HG02759 (cell line): ENCODE measurements at regions not wholly inside any gene's neighbourhood (a gene's known extent, or its start where the extent isn't known, plus 50 kb on each side); places are given as distances from the start of the nearest gene placed in this dataset.
"Not testable (repeated sequence)": the region's sequence is repeated elsewhere in the genome, so short reads cannot be mapped to it uniquely, and the experiment has no call there.

ENCODE experiments used
- ATAC-seq: cut with Tn5 transposase; IDR thresholded peaks from one replicate; pipeline ENCODE4 v1.9.1; 2021; ENCODE audit warnings: mild to moderate bottlenecking, moderate library complexity; ENCODE audit not compliant: unreplicated experiment

DNA sequence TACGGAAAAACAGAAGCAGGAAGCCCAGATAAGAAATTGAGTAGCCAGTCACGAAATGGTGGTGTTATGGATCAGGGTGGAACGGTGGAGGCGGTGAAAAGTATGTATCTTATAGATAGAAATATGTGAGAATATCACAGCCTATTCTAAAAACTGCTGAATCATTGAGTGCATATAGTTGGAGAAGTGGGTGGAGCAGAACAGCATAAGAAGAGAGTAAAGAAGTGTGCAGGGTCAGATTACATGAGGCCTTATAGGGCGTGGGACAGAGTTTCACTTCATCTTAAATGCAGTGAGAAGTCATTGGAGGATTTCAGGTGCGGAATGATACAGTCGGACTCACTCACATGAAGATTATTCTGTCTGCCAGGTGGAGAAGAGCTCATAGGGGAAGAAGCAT, 293.1 kb downstream of the TRIML1 start:
- ATAC-seq, result no peak

GRCh38 chr4:188433741-188434315, 294.6 kb downstream of the TRIML1 start:
- no peak for ATAC-seq

DNA sequence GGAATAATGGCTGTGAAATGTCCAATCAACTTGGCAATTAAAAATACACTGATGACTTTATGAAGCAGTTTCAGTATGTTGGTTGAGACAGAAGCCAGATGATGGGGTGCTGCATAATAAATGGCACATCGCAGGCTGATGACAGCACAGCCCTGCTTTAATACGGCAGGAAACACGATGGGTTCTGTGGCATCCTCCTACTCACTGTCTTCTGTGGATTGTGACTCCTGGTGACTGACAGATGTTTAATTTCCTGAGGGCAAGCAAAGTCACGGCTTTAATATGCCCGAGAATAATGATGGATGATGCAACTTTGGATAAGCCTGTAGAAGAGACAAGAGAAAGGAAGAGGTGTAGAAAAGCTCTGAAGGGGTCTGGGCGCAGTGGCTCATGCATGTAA, 295.4 kb downstream of the TRIML1 start:
- no peak for ATAC-seq

GRCh38 chr4:188435381-188435780, 296.1 kb downstream of the TRIML1 start:
- ATAC-seq, result no peak

- ATAC-seq, result no peak
Measured at GRCh38 chr4:188437535-188437934, 298.3 kb downstream of the TRIML1 start.

DNA sequence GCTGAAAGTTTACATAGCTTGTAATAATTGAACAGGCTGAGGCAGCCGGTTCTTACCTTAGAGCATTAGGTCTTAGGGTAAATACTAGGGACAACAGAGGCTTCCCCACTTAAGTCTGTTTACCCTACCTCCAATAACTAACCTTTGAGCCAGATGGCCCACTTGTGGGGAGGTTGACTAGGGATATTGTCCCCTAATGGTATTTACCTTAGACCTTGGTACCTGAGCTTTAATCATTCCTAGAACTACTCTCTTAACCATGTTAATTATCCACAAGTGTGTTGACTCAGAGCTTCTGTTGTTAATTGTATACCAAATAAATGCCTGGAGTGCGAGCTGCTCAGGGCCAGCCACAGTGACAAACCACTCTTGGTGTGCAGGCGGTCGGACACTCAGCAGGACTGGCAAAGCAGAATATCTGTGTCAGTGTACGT, 299.2 kb downstream of the TRIML1 start:
- not testable (repeated sequence) for ATAC-seq

DNA sequence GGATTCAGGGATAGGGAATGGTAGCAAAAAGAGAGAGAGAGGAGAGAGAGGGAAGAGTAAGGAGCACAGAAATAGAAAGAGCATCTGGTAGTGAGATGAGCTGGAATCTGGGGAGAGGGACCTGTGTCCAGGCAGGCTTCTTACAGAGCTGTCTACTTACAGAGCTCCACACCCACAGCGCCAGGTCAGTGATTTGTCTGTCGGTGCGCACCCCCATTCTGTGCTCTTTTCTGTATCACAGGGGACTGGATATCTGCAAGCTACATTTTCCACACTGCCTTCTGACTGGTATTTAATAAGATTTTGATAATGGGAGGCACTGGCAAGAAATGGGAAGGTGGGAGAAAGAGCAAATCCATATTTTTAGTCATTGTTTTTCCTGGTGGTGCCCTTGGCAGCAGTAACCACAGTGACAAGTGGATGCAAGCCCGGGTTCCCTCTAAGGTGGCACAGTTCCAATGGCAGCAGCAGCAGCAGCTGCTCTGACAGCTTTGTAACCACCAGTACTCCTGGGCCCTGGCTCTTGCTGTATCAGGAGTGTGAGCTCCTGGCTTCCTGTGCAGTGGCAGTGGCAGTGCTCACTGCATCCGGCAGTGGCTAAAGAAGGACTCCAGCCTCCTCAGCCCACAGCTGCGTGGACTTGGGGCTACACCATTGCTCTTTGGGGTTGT, 300.5 kb downstream of the TRIML1 start:
- ATAC-seq, result no peak

DNA sequence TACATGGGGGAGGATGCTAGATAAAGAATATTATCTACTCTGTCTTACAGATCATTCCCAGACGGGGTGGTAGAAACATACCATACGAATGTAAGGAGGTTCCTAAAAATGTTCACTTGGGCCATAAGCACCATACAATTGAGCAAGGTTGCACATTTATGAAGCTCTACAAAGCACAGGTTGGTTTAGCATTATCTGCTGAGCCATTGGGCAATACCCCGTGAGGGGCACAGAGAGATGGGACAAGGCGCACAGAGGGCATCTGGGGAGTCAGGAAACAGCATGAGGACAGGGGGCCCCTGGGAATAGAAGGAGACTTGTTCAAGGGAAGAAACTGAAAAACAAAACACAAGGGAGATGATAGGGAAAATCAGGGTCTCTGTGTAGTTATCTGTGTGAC, 305.3 kb downstream of the TRIML1 start:
- no peak for ATAC-seq

DNA sequence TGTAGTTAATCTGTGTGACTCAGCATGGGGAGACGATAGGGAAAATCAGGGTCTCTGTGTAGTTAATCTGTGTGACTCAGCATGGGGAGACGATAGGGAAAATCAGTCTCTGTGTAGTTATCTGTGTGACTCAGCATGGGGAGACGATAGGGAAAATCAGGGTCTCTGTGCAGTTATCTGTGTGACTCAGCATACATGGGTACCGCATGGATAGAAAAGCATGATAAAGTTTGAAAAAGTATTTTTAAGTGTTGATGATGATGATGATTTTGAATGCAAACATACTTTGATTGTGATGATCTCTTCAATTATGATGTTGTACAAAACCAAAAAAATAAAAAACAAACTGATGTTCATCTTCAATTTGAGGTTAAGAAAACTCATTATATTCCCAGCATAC, 309.8 kb downstream of the TRIML1 start:
- ATAC-seq, result not testable (repeated sequence)

- ATAC-seq, result no peak
Measured at GRCh38 chr4:188450571-188450970, 311.3 kb downstream of the TRIML1 start.

GRCh38 chr4:188452097-188452496, 312.9 kb downstream of the TRIML1 start:
- ATAC-seq, result no peak

DNA sequence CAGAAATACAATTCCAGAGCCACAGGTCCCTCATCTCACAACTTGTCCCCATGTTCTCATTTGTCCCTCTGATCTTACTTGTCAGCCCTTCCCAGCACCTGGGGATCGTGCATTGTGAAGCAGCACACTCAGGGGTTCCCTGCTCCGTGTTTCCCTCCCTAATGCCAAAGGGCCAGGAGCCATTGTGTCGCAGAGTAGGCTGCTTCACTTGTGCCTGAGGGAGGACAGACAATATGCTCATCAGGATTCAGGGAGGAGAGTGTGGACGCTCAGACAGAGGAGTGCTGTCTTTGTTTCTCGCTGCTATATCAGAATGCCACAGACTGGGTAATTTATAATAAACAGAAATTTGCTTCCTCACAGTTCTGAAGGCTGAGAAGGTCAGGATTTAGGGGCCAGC, 315.3 kb downstream of the TRIML1 start:
- no peak for ATAC-seq

DNA sequence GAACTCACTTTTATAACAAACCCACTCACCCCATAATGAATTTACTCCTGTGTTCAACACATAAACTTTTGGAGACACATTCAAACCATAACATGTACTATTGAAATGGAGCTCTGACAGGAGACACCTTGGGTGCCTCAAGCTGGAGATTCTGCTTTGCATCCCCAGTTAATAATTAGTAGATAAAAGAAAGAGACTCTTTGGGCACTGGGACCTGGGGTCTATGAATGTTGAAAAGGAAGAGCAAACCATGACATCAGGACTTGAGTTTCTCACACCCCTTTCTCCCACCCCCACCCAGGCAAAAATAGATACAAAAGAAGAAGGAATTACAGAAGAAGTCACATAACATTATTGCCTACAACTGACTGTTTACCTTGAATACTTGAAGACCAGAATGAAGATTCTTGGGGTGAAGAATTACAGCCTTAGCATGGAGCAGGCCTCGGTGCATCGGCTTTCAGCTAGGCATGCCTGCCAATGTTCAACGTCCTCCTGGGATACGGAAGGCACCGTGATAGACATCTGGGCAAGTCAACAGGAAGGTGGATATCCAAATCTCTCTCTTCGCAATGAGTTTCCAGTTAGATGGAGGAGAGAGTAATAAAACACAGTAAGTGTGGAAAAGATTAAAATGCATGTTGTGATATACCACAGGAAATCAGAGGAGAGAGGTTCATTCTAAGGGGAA, 316.0 kb downstream of the TRIML1 start:
- ATAC-seq, result no peak

GRCh38 chr4:188459381-188459780, 320.1 kb downstream of the TRIML1 start:
- no peak for ATAC-seq

DNA sequence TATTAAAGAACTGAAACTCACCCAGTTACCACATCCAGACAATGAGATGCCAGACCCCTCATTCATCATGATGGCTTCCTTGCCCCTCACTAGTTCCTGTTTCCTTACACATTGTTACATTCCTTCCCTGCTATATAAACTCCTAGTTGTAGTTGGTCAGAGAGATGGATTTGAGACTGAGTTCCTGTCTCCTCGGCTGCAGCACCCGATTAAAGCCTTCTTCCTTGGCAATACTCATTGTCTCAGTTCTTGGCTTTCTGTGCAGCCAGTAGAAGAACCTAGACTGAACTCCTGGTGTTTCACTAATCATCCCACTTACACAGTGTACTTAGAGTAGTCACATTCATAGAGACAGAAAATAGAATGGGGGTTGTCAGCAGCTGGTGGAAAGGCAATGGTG, 324.7 kb downstream of the TRIML1 start:
- no peak for ATAC-seq

DNA sequence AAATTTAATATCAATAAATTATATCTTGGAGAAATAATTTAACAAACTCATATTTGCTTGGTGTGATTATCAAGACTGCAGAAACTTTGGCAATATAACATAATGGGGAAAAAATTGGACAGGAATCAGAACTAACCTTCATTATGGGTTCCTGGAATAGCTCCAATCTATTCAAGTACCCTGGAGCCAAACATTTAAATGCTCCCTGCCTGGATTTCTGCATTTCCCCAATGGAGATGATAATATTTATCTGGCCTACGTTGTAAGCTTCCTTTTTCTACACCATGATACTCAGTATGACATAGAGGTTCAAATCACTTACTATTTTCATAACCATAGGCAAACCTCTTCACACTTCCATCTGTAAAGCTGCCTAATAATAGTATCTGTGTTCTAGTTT, 326.8 kb downstream of the TRIML1 start:
- ATAC-seq, result no peak

GRCh38 chr4:188484256-188484655, 345.0 kb downstream of the TRIML1 start:
- no peak for ATAC-seq

DNA sequence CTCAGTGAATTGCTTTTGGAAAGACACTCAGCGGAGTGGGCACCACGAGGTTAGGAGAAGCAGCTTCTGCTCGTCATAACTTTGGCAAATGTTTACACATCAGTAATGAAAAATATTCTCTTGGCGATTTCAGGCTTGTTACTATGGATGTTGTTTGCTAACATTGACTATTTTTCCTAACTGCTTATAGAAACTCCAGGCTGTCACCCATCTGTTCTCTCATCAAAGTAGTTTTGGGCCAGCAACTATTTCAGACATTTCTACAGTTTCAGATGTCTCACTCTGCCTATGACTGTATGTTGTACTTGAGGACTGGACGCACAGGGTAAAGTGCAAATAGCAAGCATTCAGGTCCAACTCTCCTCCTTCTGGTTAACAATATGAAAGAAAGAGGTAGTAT, 346.7 kb downstream of the TRIML1 start:
- ATAC-seq, result no peak

DNA sequence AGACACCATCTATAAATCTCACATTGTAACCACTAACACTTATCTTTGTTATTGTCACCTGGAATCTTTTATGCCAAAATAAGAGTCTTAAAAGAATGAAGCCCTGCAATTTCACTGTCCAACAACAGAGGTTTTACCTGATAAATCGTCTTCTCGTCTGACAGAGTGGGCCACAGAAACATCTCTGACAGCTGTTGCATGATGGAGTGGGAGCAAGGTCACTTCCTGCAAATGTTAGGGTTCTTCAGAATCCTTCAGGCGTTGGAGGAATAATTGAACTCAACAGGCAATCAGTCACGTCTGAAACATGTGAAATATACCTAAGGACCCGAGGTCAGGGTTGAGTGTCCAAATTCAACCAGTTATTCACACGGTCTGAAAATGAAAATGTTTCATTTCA, 353.6 kb downstream of the TRIML1 start:
- ATAC-seq, result no peak

- ATAC-seq, result no peak
Measured at GRCh38 chr4:188495169-188495568, 355.9 kb downstream of the TRIML1 start.

GRCh38 chr4:188511431-188511830, 372.2 kb downstream of the TRIML1 start:
- no peak for ATAC-seq

DNA sequence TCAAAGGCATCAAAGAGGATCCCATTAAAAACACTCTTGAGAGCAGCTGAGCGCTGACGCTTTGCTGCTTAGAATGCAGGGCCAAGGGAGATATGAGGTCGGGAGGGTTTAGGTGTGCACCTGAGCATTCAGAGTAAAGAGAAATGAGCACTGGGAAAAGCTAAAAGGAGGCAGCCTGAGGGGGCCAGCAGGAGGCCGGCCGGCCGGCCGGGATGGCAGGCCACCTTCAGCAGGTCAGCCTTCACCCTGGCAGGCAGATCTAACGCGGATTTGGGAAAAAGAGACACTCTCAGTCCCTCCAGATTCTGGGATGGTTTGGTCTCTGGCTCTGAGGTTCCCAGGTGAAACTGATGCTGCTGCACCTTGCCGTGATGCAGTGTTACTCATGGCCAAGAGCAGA, 393.5 kb downstream of the TRIML1 start:
- no peak for ATAC-seq
